ENCODE measurements at regions not wholly inside any gene's neighbourhood (a gene's known extent, or its start where the extent isn't known, plus 50 kb on each side); places are given as distances from the start of the nearest gene placed in this dataset.

- no peak for DNase-seq (ENCODE audit: low read depth in 4 of 4, low spot score in 1 of 4)
These were observed 59.9 kb downstream of the BMP4 start for GRCh38 chr14:53896726-53897125.

DNA sequence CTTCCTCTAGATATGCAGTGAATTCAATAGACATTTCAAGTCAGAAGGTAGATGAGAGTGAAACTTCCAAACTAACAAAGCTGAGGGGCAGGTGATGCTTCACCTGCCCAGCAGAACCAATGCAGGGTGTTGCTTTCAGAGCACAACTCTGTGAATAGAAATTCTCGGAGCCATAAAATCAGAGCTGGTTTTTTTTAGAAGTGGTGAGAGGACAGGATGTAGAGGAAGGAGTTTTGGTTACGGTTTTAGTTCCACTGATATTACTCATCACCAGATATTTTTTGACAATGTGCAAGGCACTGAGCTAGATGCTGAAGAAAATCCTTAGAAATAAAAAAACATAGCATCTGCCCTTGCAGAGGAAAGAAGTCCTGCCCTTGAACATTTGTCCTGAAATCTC, 62.2 kb downstream of the BMP4 start:
- no peak for DNase-seq (ENCODE audit: low read depth in 4 of 4, low spot score in 1 of 4)

DNA sequence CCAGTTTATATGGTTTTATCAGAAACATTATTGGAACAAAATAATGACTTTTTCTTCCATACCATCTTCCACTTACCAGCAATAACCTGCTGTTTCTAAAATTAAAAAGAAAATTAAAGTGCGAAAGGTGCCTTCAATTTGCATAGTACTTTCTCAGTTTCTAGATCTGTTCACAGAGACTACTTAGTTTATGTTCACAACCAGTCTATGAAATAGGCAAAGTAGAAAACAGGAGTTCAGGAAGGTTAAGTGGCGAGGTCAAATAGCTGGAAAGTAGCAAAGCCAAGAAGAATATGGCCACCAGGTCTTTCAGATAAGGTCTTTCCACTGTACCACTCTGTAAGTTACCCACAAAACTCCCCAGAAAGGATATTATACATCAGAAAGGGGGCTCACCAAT, 63.3 kb downstream of the BMP4 start:
- DNase-seq (ENCODE audit: low read depth in 4 of 4, low spot score in 1 of 4), result no peak

GRCh38 chr14:53890611-53891101, 66.0 kb downstream of the BMP4 start:
- no peak for DNase-seq (ENCODE audit: low read depth in 4 of 4, low spot score in 1 of 4)

- no peak for DNase-seq (ENCODE audit: low read depth in 4 of 4, low spot score in 1 of 4)
These were observed 67.9 kb downstream of the BMP4 start for GRCh38 chr14:53888535-53889386.

DNA sequence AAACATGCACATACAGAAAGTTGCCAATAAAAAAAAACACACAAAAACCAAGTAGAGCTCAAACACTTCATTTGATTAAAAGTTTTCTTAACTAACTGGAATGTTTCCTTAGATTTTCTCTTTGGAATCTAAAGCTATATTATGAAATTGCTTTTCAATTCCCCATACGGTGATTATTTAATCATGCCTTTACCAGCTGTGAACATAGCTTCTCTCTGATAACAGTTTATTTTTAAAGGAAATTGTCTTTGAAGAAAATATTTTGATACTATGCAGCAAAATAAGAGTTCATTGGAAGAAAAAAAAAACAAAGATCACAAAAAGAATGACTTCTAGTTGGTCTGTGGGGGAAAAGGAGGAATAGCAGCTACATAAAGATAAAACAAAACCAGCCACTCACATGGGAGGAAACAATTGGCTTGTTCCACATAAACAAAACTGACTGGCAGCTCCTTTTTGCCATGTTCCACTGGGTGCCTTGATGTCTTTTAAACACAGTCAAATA, 71.4 kb downstream of the BMP4 start:
- no peak for DNase-seq (ENCODE audit: low read depth in 4 of 4, low spot score in 1 of 4)

GRCh38 chr14:53884601-53885000, 72.0 kb downstream of the BMP4 start:
- DNase-seq (ENCODE audit: low read depth in 4 of 4, low spot score in 1 of 4), result no peak

DNA sequence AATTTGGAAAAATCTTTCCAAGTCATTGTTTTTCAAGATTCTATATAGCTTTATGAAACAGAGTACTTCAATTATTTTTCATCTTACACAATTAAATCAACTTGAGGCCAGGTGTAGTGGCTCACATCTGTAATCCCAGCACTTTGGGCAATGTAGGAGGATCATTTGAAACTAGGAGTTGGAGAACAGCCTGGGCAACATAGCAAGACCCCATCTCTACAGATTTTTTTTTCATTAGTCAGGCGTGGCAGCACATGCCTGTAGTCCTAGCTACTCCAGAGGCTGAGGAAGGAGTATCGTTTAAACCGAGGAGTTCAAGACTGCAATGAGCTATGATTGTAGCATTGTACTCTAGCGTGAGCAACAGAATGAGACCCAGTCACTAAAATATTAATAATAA, 72.9 kb downstream of the BMP4 start:
- no peak for DNase-seq (ENCODE audit: low read depth in 4 of 4, low spot score in 1 of 4)

DNA sequence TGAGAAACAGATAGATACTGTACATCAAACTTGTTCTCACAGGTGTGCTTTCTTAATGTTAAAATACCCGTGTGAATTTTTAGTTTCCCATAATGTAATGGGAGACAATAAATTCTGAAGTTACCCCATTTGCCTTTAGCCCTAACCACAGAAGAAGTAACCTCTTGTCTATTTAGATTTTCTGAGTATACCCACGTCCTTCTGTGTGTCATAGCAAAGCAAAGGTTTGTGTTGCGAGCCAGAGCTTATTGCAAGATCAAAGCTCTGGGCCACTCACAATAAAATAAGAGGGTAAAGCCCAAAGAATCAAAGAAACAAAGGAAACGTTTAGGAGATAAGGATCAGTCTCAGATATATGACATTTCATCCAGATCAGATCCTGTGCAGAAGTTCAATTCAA, 73.9 kb downstream of the BMP4 start:
- no peak for DNase-seq (ENCODE audit: low read depth in 4 of 4, low spot score in 1 of 4)

DNA sequence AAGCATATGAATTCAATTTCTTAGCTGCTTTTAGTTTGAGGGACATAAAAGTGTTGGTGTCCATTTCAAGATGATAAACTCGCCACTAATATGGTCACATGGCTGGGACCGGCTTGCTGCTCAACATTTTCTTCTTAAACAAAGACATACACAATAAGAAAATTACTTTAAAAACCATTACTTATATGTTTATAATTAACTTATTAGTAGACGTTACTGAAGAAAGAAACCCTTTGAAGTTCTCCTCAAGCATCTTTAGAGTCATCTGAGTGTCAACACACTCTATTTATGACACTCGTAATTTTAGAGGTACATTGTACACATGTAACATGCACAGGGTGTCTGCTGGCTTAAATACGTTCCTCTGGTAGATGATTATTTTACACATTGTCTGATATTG, 74.7 kb downstream of the BMP4 start:
- no peak for DNase-seq (ENCODE audit: low read depth in 4 of 4, low spot score in 1 of 4)

DNA sequence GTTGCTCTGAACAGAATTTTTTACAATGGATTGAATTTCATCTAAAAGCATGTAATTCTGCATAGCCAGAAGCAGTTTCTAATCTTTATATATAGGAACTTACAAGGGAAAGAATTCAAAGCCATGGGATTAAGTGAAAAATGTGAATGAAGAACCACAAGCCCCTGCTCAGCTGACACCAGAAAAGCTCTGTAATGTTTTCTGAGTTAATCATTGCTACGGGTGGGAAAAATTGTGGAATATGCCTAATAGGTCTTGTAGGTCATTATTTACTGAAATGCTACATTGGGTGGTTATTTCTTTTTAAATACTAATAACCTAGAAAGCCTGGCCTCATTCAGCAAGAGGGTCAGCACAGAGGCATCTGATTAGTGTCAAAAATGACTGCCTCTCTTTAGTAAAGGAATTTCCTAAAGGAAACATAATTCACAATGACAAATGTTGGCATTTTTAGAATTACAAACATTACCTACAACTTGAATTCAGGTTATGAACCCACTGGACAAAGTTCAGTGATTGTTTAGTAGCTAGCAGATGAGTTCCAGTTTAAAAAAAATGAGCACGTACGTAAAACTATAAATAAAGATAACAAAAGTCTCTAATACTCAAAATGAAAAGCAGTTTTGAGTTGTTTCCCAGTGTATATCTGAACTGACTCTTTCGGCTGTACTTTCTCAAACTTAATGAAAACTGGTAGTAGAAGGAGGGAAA, 75.3 kb downstream of the BMP4 start:
- DNase-seq (ENCODE audit: low read depth in 4 of 4, low spot score in 1 of 4), result no peak

DNA sequence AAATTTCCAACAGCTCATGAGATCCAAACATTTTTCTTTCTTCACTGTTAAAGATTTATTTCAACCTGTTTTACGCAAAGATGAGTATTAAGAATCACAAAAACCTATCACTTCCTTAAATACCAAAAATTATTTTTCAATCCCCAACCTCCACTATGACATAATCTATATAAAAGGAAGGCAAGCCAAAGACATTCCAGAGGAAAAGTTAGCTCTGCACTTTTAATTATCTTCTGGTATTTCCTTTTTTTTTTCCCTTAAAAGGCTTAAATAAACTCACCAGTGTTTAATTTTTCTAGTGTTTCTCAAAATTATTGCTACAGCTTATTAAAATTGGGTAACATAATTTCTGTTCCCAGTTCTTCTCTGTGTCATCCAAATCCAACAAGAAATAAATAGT, 75.9 kb downstream of the BMP4 start:
- no peak for DNase-seq (ENCODE audit: low read depth in 4 of 4, low spot score in 1 of 4)

DNA sequence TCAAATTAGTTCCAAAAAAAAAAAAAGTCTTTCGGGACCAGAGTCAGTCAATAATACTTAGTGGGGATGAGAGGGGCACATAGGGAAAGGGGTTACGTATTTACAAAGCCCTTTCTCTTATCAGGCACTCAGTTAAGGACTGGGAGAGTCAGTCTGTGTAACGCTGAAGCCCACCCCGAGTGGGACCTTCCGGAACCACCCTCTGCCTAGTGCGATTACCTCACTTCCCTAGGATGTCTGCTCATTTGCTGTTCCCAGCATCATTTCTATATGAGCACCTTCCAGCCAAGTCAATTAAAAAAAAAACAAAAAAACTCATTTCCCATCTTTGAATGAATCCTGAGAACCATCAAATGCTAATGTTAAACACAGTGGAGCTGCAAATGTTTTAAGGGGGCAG, 76.9 kb downstream of the BMP4 start:
- no peak for DNase-seq (ENCODE audit: low read depth in 4 of 4, low spot score in 1 of 4)

DNA sequence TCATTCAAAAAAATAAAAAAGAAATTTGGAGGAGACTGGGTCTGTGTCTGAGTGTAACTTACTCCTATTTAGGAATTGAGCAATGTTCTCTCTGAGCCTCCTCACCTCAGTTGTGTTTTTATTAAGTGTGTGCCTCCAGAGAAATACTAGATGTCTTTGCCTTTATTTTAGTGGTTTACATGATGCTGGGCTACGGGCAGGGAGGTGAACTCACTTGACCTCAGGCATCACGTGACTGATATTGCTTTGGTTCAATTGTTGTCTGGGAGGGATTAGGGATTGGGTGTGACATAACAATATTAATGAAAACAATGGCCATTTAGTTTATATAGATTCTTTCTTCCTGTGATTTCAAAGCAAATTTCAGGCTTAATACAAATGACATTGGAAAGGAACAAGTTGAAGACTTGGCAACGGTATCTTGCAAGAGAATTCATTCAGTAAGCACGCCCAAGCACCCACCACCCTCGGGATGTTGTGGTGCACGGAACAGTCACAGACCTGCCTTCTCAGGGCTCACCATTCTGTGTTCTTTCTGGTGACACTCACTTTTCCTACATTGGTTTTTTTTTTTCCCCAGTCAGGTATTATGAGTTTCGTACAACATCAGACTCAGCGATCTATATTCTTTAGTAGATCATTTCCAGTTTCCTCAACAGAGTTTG, 77.5 kb downstream of the BMP4 start:
- DNase-seq (ENCODE audit: low read depth in 4 of 4, low spot score in 1 of 4), result no peak

DNA sequence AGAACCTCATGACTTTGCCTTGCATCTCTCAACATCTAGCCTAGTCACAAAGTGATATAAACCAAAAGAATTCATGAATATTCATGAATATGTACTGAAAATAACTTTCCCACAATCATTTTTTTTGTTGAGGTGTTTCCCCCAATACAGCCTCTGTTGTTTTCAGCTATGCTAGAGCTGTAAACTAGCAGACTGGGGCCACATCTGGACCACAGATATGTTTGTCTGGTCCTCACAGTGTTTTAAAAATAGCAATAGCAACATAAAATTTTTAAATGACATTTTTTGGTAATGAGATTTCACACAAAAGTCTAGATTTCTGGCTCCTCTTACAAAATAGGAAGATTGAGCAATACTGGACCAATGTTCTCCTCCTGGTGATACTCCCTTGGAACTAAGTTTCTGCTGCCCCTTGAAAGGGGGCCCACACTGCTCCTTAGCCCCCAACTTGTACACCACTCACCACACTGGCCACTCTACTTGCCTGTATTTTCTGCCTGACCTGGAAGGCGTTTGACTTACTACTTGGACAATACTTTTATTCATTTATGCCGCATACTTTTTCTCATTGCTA, 81.2 kb downstream of the BMP4 start:
- no peak for DNase-seq (ENCODE audit: low read depth in 4 of 4, low spot score in 1 of 4)

DNA sequence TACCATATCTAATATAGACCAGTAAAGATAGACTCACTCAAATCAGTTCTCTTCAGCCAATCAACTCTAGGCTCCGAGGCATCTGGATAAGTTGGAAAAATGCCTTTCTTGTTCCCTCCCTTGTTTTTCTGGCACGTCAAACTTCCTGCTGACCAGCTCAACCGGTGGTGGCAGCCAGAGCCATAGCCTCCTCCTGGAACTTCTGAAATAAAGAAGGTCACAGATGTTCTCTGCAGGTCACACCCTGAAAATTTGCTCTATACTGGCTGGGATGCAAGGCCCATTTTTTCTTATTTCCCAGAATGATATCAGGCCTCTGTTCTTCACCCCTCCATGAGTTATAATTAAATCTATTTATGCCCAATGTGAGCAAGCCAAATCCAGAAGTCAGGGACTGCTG, 81.9 kb downstream of the BMP4 start:
- DNase-seq (ENCODE audit: low read depth in 4 of 4, low spot score in 1 of 4), result no peak

DNA sequence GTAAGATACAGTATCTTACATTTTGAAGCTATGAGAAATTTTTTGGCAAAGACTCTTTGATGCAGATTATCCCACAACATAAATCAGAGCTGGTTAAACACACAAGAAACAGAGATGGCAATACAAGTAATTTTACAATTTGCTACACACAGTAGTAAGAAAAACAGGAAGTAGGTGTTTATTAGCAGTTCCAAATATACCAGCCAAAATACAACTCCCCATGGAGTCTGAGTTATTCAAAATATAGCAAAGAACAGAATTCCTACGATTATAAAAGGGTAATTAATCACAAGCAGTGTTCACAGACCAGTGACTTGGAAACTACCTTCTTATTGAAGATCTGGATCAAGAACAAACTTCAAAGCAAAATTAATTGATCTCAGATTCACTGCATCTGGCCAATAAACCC, 83.9 kb downstream of the BMP4 start:
- no peak for DNase-seq (ENCODE audit: low read depth in 4 of 4, low spot score in 1 of 4)

GRCh38 chr14:53871951-53872350, 84.7 kb downstream of the BMP4 start:
- no peak for DNase-seq (ENCODE audit: low read depth in 4 of 4, low spot score in 1 of 4)

- no peak for DNase-seq (ENCODE audit: low read depth in 4 of 4, low spot score in 1 of 4)
These were observed 85.6 kb downstream of the BMP4 start for GRCh38 chr14:53871011-53871410.

DNA sequence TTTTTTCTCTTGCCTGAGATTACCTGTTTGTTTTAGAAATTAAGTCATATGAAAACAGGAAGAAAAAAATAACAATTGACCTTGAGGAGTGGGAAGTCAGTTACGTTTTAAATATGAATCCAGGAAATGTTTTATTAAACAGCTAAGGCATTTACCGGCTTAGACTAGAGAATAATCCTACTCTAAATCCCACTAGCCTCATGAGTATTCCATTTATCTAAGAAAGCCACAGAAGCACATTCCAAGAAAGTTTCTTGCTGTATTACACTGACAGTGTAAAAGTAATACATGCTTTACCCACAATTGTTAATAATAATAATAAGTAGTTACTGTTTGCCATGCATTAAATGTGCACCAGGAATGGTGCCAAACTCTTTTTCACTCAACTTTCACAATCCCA, 90.9 kb downstream of the BMP4 start:
- no peak for DNase-seq (ENCODE audit: low read depth in 4 of 4, low spot score in 1 of 4)

- DNase-seq (ENCODE audit: low read depth in 4 of 4, low spot score in 1 of 4), result no peak
These were observed 94.8 kb downstream of the BMP4 start for GRCh38 chr14:53861781-53862180.

DNA sequence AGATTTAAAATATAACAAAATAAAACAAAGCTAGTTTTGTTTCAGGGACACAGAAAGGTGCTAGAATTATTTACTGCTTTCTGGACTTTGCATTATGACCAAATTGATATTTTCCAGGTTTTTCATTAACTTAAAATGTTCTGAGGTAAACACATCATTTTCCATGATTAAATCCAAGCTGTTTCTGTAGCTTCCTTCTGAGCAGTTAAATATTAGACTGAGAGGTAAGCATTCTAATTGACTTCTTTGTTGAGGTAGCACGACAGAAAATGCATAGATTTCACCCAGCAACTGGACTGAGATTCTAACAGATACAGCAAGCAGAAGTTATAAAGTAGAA, 98.3 kb downstream of the BMP4 start:
- no peak for DNase-seq (ENCODE audit: low read depth in 4 of 4, low spot score in 1 of 4)
